ENCODE measurements at regions not wholly inside any gene's neighbourhood (a gene's known extent, or its start where the extent isn't known, plus 50 kb on each side); places are given as distances from the start of the nearest gene placed in this dataset.

- H3K4me3 ChIP-seq (ENCODE audit: low read length), result no peak overlapping the region
- H3K4ac ChIP-seq (ENCODE audit: low read depth, low read length), result no peak overlapping the region
- no peaks in the 10 kb centered on the region for H3K79me2 ChIP-seq (ENCODE audit: control insufficient read depth, insufficient read depth, low read length)
- H3K27me3 ChIP-seq (ENCODE audit: insufficient read depth, low read length, poor library complexity), result no peaks in the 10 kb centered on the region
- H3K4me1 ChIP-seq (ENCODE audit: control insufficient read depth, low read depth, low read length), result no peaks in the 10 kb centered on the region
- no peak overlapping the region for H4K5ac ChIP-seq (ENCODE audit: low read length)
- H3K79me1 ChIP-seq (ENCODE audit: low read length), result no peaks in the 10 kb centered on the region
- H3K56ac ChIP-seq (ENCODE audit: low read length), result no peak overlapping the region
- H2BK120ac ChIP-seq (ENCODE audit: low read depth, low read length), result no peak overlapping the region
- no peak overlapping the region for H3K27ac ChIP-seq (ENCODE audit: low read depth, low read length)
- no peak overlapping the region for H4K8ac ChIP-seq (ENCODE audit: low read depth, low read length)
- no peak overlapping the region for H3K23ac ChIP-seq (ENCODE audit: low read length)
- no peak overlapping the region for H2AK5ac ChIP-seq (ENCODE audit: low read length)
- H3K18ac ChIP-seq (ENCODE audit: low read length), result no peak overlapping the region
- H3K4me2 ChIP-seq (ENCODE audit: low read length), result no peak overlapping the region
- H3K36me3 ChIP-seq (ENCODE audit: control insufficient read depth, insufficient read depth, low read length), result no peaks in the 10 kb centered on the region
- H2BK5ac ChIP-seq (ENCODE audit: low read length), result no peak overlapping the region
- no peak overlapping the region for H2BK15ac ChIP-seq (replicated peaks; ENCODE audit: low read depth)
- H3K9ac ChIP-seq (ENCODE audit: low read length), result no peak overlapping the region
- no peak for DNase-seq
Measured at GRCh38 chr7:9102846-9103245, 669.4 kb downstream of the NXPH1 start.

GRCh38 chr7:9106747-9107146 lies 673.3 kb downstream of the NXPH1 start:
- Histone ChIP-seq H3K79me1 (ENCODE audit: low read length) (no peaks in the 10 kb centered on the region), H3K4ac (ENCODE audit: low read depth, low read length) (no peak overlapping the region), H2BK120ac (ENCODE audit: low read depth, low read length) (no peak overlapping the region), H3K56ac (ENCODE audit: low read length) (no peak overlapping the region), H3K27ac (ENCODE audit: low read depth, low read length) (no peak overlapping the region), H4K5ac (ENCODE audit: low read length) (no peak overlapping the region), H3K4me1 (ENCODE audit: control insufficient read depth, low read depth, low read length) (no peaks in the 10 kb centered on the region), H3K9ac (ENCODE audit: low read length) (no peak overlapping the region), H3K23ac (ENCODE audit: low read length) (no peak overlapping the region), H3K36me3 (ENCODE audit: control insufficient read depth, insufficient read depth, low read length) (no peaks in the 10 kb centered on the region), H3K18ac (ENCODE audit: low read length) (no peak overlapping the region), H2BK5ac (ENCODE audit: low read length) (no peak overlapping the region), H3K4me3 (ENCODE audit: low read length) (no peak overlapping the region), H3K4me2 (ENCODE audit: low read length) (no peak overlapping the region), H4K8ac (ENCODE audit: low read depth, low read length) (no peak overlapping the region), H2AK5ac (ENCODE audit: low read length) (no peak overlapping the region), H3K27me3 (ENCODE audit: insufficient read depth, low read length, poor library complexity) (no peaks in the 10 kb centered on the region), H3K79me2 (ENCODE audit: control insufficient read depth, insufficient read depth, low read length) (no peaks in the 10 kb centered on the region), H2BK15ac (replicated peaks; ENCODE audit: low read depth) (no peak overlapping the region)
- DNase-seq, result peak; percentile 18
- WGBS (ENCODE audit: extremely low coverage, insufficient coverage, low lambda C conversion rate), result no CpG with 5 or more reads among the region's 3 CpGs

DNA sequence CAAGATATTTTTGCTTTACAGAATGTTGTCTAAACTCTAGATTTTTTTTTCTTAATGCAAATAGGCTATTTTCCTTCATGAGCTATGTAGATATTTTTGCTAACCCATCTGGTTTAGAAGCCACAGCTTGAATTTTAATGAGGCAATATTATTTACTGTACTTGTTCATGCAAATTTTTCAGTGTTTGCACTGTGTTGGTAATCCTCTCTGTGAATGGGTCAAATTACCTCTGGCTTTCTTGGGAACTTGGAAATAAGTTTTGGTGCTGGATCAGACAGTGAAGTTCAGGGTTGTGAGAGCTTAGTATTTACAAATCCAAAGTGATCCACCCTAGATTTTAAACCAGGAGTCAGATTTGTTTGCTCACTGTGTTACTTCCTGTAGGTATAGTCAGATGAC lies 686.9 kb downstream of the NXPH1 start:
- H3K27ac ChIP-seq (ENCODE audit: low read depth, low read length), result no peak overlapping the region
- H3K4me2 ChIP-seq (ENCODE audit: low read length), result no peak overlapping the region
- H3K27me3 ChIP-seq (ENCODE audit: insufficient read depth, low read length, poor library complexity), result no peaks in the 10 kb centered on the region
- H3K4me1 ChIP-seq (ENCODE audit: control insufficient read depth, low read depth, low read length), result no peaks in the 10 kb centered on the region
- no peak overlapping the region for H4K5ac ChIP-seq (ENCODE audit: low read length)
- no peaks in the 10 kb centered on the region for H3K36me3 ChIP-seq (ENCODE audit: control insufficient read depth, insufficient read depth, low read length)
- no peak overlapping the region for H3K23ac ChIP-seq (ENCODE audit: low read length)
- no peak for DNase-seq
- no peak overlapping the region for H2AK5ac ChIP-seq (ENCODE audit: low read length)
- no peak overlapping the region for H3K56ac ChIP-seq (ENCODE audit: low read length)
- no peak overlapping the region for H3K18ac ChIP-seq (ENCODE audit: low read length)
- no peak overlapping the region for H3K9ac ChIP-seq (ENCODE audit: low read length)
- no peak overlapping the region for H3K4me3 ChIP-seq (ENCODE audit: low read length)
- no peak overlapping the region for H3K4ac ChIP-seq (ENCODE audit: low read depth, low read length)
- no peak overlapping the region for H2BK15ac ChIP-seq (replicated peaks; ENCODE audit: low read depth)
- no peak overlapping the region for H4K8ac ChIP-seq (ENCODE audit: low read depth, low read length)
- no peaks in the 10 kb centered on the region for H3K79me1 ChIP-seq (ENCODE audit: low read length)
- H2BK120ac ChIP-seq (ENCODE audit: low read depth, low read length), result no peak overlapping the region
- no peaks in the 10 kb centered on the region for H3K79me2 ChIP-seq (ENCODE audit: control insufficient read depth, insufficient read depth, low read length)
- no peak overlapping the region for H2BK5ac ChIP-seq (ENCODE audit: low read length)

DNA sequence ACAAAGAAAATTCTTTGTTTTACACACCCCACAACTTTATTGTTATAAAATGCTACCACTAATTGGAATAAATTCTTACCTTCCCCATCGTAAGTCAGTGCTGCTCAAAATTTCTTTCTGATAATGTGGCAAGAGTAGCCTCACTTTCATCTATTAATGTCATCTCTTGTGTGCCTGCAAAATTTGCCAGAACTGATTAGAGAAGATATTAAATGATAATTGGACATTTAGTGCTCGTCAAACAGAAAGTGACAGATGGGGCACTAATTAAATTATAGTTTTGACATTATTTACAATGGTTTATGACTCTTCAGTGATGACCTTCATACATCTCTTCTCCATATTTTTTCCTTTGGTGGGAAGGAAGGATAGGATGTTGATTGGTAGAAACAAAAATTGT lies 690.9 kb downstream of the NXPH1 start:
- Histone ChIP-seq H2AK5ac (ENCODE audit: low read length) (no peak overlapping the region), H2BK15ac (replicated peaks; ENCODE audit: low read depth) (no peak overlapping the region), H4K8ac (ENCODE audit: low read depth, low read length) (no peak overlapping the region), H3K18ac (ENCODE audit: low read length) (no peak overlapping the region), H3K9ac (ENCODE audit: low read length) (no peak overlapping the region), H3K4me3 (ENCODE audit: low read length) (no peak overlapping the region), H3K4me1 (ENCODE audit: control insufficient read depth, low read depth, low read length) (no peaks in the 10 kb centered on the region), H3K79me2 (ENCODE audit: control insufficient read depth, insufficient read depth, low read length) (no peaks in the 10 kb centered on the region), H3K36me3 (ENCODE audit: control insufficient read depth, insufficient read depth, low read length) (no peaks in the 10 kb centered on the region), H3K27me3 (ENCODE audit: insufficient read depth, low read length, poor library complexity) (no peaks in the 10 kb centered on the region), H3K79me1 (ENCODE audit: low read length) (no peaks in the 10 kb centered on the region), H2BK5ac (ENCODE audit: low read length) (no peak overlapping the region), H3K27ac (ENCODE audit: low read depth, low read length) (no peak overlapping the region), H3K4ac (ENCODE audit: low read depth, low read length) (no peak overlapping the region), H2BK120ac (ENCODE audit: low read depth, low read length) (no peak overlapping the region), H3K4me2 (ENCODE audit: low read length) (no peak overlapping the region), H3K56ac (ENCODE audit: low read length) (no peak overlapping the region), H3K23ac (ENCODE audit: low read length) (no peak overlapping the region), H4K5ac (ENCODE audit: low read length) (no peak overlapping the region)
- DNase-seq, result no peak
- WGBS (ENCODE audit: extremely low coverage, insufficient coverage, low lambda C conversion rate), result no CpG with 5 or more reads among the region's 2 CpGs

- no peak overlapping the region for H2BK120ac ChIP-seq (ENCODE audit: low read depth, low read length)
- no peaks in the 10 kb centered on the region for H3K79me1 ChIP-seq (ENCODE audit: low read length)
- no peak overlapping the region for H4K8ac ChIP-seq (ENCODE audit: low read depth, low read length)
- H2AK5ac ChIP-seq (ENCODE audit: low read length), result no peak overlapping the region
- DNase-seq, result no peak
- no peaks in the 10 kb centered on the region for H3K27me3 ChIP-seq (ENCODE audit: insufficient read depth, low read length, poor library complexity)
- H2BK5ac ChIP-seq (ENCODE audit: low read length), result no peak overlapping the region
- H3K36me3 ChIP-seq (ENCODE audit: control insufficient read depth, insufficient read depth, low read length), result no peaks in the 10 kb centered on the region
- no peak overlapping the region for H3K23ac ChIP-seq (ENCODE audit: low read length)
- H3K27ac ChIP-seq (ENCODE audit: low read depth, low read length), result no peak overlapping the region
- H3K4me1 ChIP-seq (ENCODE audit: control insufficient read depth, low read depth, low read length), result no peaks in the 10 kb centered on the region
- H3K79me2 ChIP-seq (ENCODE audit: control insufficient read depth, insufficient read depth, low read length), result no peaks in the 10 kb centered on the region
- no peak overlapping the region for H3K9ac ChIP-seq (ENCODE audit: low read length)
- no peak overlapping the region for H2BK15ac ChIP-seq (replicated peaks; ENCODE audit: low read depth)
- no peak overlapping the region for H4K5ac ChIP-seq (ENCODE audit: low read length)
- H3K4me3 ChIP-seq (ENCODE audit: low read length), result no peak overlapping the region
- H3K18ac ChIP-seq (ENCODE audit: low read length), result no peak overlapping the region
- H3K4me2 ChIP-seq (ENCODE audit: low read length), result no peak overlapping the region
- H3K56ac ChIP-seq (ENCODE audit: low read length), result no peak overlapping the region
- no peak overlapping the region for H3K4ac ChIP-seq (ENCODE audit: low read depth, low read length)
Measured at GRCh38 chr7:9125246-9125645, 691.8 kb downstream of the NXPH1 start.

DNA sequence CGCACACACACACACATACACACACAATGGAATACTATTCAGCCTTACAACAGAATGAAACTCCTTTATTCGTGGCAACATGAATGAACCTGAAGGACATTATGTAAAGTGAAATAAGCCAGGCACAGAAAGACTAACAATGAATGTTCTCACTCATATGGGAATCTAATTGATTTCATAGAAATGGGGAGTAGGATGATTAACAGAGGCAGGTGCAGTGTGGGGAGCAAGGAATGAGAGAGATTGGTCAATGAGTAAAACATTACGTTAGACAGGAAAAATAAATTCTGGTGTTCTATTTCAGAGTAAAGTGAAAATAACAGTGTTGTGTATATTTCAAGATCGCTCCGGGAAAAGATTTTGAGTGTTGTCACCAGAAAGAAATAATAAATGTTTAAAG lies 694.5 kb downstream of the NXPH1 start:
- H3K27ac ChIP-seq (ENCODE audit: low read depth, low read length), result no peak overlapping the region
- H3K4me1 ChIP-seq (ENCODE audit: control insufficient read depth, low read depth, low read length), result no peaks in the 10 kb centered on the region
- DNase-seq, result no peak
- H3K4ac ChIP-seq (ENCODE audit: low read depth, low read length), result no peak overlapping the region
- H3K36me3 ChIP-seq (ENCODE audit: control insufficient read depth, insufficient read depth, low read length), result no peaks in the 10 kb centered on the region
- H2BK120ac ChIP-seq (ENCODE audit: low read depth, low read length), result no peak overlapping the region
- no peaks in the 10 kb centered on the region for H3K79me1 ChIP-seq (ENCODE audit: low read length)
- H3K4me3 ChIP-seq (ENCODE audit: low read length), result no peak overlapping the region
- no peak overlapping the region for H3K23ac ChIP-seq (ENCODE audit: low read length)
- no CpG with 5 or more reads among the region's 5 CpGs for WGBS (ENCODE audit: extremely low coverage, insufficient coverage, low lambda C conversion rate)
- H3K79me2 ChIP-seq (ENCODE audit: control insufficient read depth, insufficient read depth, low read length), result no peaks in the 10 kb centered on the region
- H2BK5ac ChIP-seq (ENCODE audit: low read length), result no peak overlapping the region
- no peak overlapping the region for H3K4me2 ChIP-seq (ENCODE audit: low read length)
- no peak overlapping the region for H3K18ac ChIP-seq (ENCODE audit: low read length)
- H4K5ac ChIP-seq (ENCODE audit: low read length), result no peak overlapping the region
- H3K9ac ChIP-seq (ENCODE audit: low read length), result no peak overlapping the region
- H2BK15ac ChIP-seq (replicated peaks; ENCODE audit: low read depth), result no peak overlapping the region
- no peak overlapping the region for H4K8ac ChIP-seq (ENCODE audit: low read depth, low read length)
- no peak overlapping the region for H3K56ac ChIP-seq (ENCODE audit: low read length)
- H2AK5ac ChIP-seq (ENCODE audit: low read length), result no peak overlapping the region
- H3K27me3 ChIP-seq (ENCODE audit: insufficient read depth, low read length, poor library complexity), result no peaks in the 10 kb centered on the region
